ENCODE measurements at regions not wholly inside any gene's neighbourhood (a gene's known extent, or its start where the extent isn't known, plus 50 kb on each side); places are given as distances from the start of the nearest gene placed in this dataset.

- H3K4me3 ChIP-seq = no peak overlapping the region
- no peak overlapping the region for H3K27ac ChIP-seq
Observed at GRCh38 chr20:60232380-60232779, 274.2 kb downstream of the CDH26 start.

- H3K27ac ChIP-seq = no peak overlapping the region
- H3K4me3 ChIP-seq = no peak overlapping the region
Observed at GRCh38 chr20:60233018-60233630, 274.9 kb downstream of the CDH26 start.

- no peak overlapping the region for H3K27ac ChIP-seq
- no peak overlapping the region for H3K4me3 ChIP-seq
Observed at GRCh38 chr20:60236613-60237012, 278.4 kb downstream of the CDH26 start.

DNA sequence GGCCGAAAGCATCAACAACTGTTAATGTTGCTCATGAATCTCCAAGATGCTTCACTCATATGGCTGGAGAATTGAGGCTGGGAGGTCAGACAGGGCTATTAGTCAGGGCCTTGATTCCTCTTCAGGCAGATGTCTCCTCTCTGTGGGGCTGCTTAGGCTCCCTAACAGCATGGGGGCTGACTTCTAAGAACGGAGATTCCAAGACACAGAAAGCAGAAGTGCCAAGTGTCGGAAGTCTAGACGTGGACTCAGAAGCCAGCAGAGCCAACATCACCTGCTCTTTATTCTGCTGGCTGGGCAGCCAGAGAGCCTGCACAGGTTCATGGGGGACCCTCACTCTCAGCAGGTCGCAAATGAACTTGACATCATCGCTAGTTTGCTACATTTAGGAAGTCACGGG lies 279.8 kb downstream of the CDH26 start:
- no peak overlapping the region for H3K4me3 ChIP-seq
- H3K27ac ChIP-seq = no peak overlapping the region

- Histone ChIP-seq H3K27ac (no peak overlapping the region), H3K4me3 (no peak overlapping the region)
Observed at GRCh38 chr20:60238992-60239660, 280.9 kb downstream of the CDH26 start.

DNA sequence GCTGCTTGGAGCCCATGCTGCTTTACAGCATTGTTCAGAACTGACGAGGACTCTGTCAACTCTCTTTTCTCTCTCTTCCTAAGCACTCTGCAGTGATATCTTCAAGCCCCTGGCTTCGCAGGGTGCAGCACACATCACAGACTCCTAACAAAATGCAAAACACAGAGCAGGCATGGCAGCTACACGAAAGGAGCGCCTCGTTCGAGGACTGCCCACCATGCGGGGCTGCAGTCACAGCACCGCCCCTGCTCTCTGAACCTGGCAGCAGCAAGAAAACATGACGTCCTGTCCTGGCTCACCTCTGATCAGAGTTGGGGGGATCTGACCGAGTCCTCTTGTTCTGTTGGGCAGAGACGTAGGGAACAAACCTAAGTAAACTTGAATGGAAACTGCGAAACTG lies 281.7 kb downstream of the CDH26 start:
- no peak overlapping the region for H3K27ac ChIP-seq
- no peak overlapping the region for H3K4me3 ChIP-seq

DNA sequence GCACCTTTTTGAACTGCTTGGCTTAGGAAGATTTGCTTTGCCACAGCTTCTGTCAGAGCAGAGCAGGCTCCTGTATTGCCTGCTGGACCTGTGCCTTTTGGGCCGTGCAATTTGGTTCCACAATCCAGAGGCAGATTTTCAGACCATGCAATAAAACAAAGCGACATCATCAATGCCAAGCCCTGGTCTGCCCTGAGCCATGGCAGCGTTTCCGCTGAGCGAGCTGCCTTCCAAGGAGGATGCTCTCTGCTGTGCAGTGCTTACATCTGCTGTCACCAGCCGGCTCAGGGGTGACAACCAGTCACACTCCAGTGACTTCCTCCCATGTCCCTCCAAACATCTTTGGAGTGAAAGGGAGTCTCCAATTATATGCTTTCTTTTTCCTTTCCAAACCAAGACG lies 282.2 kb downstream of the CDH26 start:
- Histone ChIP-seq H3K4me3 (no peak overlapping the region), H3K27ac (no peak overlapping the region)

- no peak overlapping the region for H3K4me3 ChIP-seq
Observed at GRCh38 chr20:60240986-60241385, 282.8 kb downstream of the CDH26 start.

GRCh38 chr20:60242836-60243505 lies 284.7 kb downstream of the CDH26 start:
- Histone ChIP-seq H3K27ac (no peak overlapping the region), H3K4me3 (no peak overlapping the region)

More at GRCh38 chr20:60240986-60241385, 282.8 kb downstream of the CDH26 start:
- no peak overlapping the region for H3K27ac ChIP-seq

GRCh38 chr20:60244373-60245146 lies 286.3 kb downstream of the CDH26 start:
- no peak overlapping the region for H3K4me3 ChIP-seq

GRCh38 chr20:60246751-60247150 lies 288.5 kb downstream of the CDH26 start:
- Histone ChIP-seq H3K27ac (no peak overlapping the region), H3K4me3 (no peak overlapping the region)

More at GRCh38 chr20:60244373-60245146, 286.3 kb downstream of the CDH26 start:
- no peak overlapping the region for H3K27ac ChIP-seq

GRCh38 chr20:60249436-60249835 lies 291.2 kb downstream of the CDH26 start:
- H3K27ac ChIP-seq = no peak overlapping the region
- H3K4me3 ChIP-seq = no peak overlapping the region

DNA sequence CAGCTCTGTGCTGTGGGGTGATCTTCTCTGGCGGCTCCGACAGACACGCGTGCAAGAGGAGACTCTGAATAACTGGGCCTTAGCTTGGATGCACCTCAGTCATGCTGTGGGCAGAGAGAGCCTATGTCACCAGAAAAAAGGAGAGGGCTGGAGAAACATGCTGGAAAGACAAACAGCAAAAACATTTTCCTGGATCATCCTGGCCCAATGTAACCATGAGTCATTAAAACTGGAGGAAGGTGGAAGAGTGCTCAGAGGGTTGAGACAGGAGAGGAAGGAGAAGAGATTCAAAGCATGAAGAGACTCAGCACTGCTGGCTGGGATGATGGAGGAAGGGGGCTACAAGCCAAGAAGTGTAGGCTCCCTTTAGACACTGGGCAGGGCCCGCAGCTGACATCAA lies 292.0 kb downstream of the CDH26 start:
- no peak overlapping the region for H3K4me3 ChIP-seq
- H3K27ac ChIP-seq = no peak overlapping the region

DNA sequence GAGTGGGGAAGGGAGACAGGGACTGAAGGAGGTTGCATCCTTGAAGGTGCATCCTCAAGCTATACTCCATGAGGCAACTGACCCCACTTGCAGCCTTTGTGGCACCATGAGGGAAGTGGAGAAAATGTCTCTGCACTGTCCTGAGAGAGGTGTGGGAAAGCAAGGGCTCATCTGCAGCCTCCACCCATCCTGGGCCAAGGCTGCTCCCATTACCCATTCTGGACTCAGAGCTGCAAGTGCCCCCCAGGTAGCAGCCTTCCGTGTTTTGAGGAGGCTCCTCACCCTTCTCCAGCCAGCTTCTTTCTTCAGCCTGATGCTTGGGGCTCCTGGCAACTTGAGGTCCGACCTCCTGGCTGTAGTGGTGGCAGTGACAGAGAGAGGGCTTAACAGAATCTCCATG lies 294.6 kb downstream of the CDH26 start:
- H3K4me3 ChIP-seq = no peak overlapping the region
- no peak overlapping the region for H3K27ac ChIP-seq

- no peak overlapping the region for H3K27ac ChIP-seq
- H3K4me3 ChIP-seq = no peak overlapping the region
Observed at GRCh38 chr20:60253471-60253870, 295.2 kb downstream of the CDH26 start.

DNA sequence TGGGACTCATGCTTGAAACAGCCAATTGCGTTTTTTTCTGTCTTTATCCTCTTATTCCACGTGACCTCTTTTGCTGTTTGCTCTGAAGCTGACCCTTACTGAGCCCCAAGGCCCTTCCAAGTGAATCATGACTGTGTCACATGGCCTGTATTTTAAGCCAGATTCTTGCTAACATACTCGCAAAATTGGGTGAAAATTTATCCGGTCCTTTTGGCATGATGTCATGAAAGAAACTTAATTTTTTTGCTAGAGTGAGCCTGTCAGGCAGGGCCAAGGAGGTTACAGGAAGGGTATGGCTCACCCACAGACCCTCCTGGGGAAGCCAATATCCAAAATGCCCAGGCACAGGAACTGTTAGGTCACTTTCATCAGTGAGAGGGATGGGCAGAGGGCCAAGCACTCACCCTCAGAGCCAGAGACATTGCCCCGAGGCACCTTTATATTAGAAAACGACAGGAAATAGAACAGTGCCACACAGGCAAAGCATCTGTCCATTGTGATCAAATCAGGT lies 296.7 kb downstream of the CDH26 start:
- Histone ChIP-seq H3K4me3 (no peak overlapping the region), H3K27ac (no peak overlapping the region)

GRCh38 chr20:60255415-60255814 lies 297.2 kb downstream of the CDH26 start:
- Histone ChIP-seq H3K4me3 (no peak overlapping the region), H3K27ac (no peak overlapping the region)

- Histone ChIP-seq H3K27ac (no peak overlapping the region), H3K4me3 (no peak overlapping the region)
Observed at GRCh38 chr20:60255866-60256265, 297.6 kb downstream of the CDH26 start.

DNA sequence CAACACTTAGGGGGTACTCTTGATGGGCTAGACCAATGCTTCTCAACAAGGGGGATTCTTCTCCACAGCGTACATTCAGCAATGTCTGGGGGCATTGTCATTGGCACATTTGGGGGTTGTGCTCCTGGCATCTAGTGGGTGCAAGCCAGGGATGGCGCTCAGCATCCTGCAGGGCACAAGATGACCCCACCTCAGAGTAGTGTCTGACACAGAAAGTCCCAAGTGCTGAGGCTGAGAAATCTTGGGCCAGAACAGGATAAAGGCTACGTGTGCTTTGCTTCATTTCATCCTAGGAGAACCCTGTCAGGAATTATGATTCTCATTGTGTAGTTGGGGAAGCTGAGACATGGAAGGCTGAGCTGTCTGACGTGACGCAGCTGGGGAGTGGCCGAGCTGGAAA lies 298.6 kb downstream of the CDH26 start:
- no peak overlapping the region for H3K4me3 ChIP-seq
- no peak overlapping the region for H3K27ac ChIP-seq

- H3K27ac ChIP-seq = no peak overlapping the region
- H3K4me3 ChIP-seq = no peak overlapping the region
Observed at GRCh38 chr20:60257671-60258070, 299.4 kb downstream of the CDH26 start.
